ENCODE measurements at regions not wholly inside any gene's neighbourhood (a gene's known extent, or its start where the extent isn't known, plus 50 kb on each side); places are given as distances from the start of the nearest gene placed in this dataset.

- no peak for DNase-seq
Observed at GRCh38 chr10:25661632-25662031, 272.4 kb upstream of the MYO3A start.

GRCh38 chr10:25666276-25666675 is 267.8 kb upstream of the MYO3A start:
- no peak for DNase-seq

GRCh38 chr10:25675204-25675603 is 258.8 kb upstream of the MYO3A start:
- no peak for DNase-seq

- DNase-seq: no peak
Observed at GRCh38 chr10:25675615-25676014, 258.4 kb upstream of the MYO3A start.

GRCh38 chr10:25678220-25678619 is 255.8 kb upstream of the MYO3A start:
- DNase-seq: no peak

- DNase-seq: no peak
Observed at GRCh38 chr10:25678666-25679065, 255.4 kb upstream of the MYO3A start.

- DNase-seq: no peak
Observed at GRCh38 chr10:25682203-25682851, 251.7 kb upstream of the MYO3A start.

- no peak for DNase-seq
Observed at GRCh38 chr10:25683344-25683743, 250.7 kb upstream of the MYO3A start.

GRCh38 chr10:25687521-25687920 is 246.5 kb upstream of the MYO3A start:
- DNase-seq: no peak

GRCh38 chr10:25689346-25690100 is 244.5 kb upstream of the MYO3A start:
- DNase-seq: no peak

GRCh38 chr10:25692761-25693160 is 241.3 kb upstream of the MYO3A start:
- DNase-seq: no peak

- no peak for DNase-seq
Observed at GRCh38 chr10:25694206-25694933, 239.7 kb upstream of the MYO3A start.

- no peak for DNase-seq
Observed at GRCh38 chr10:25694971-25695370, 239.1 kb upstream of the MYO3A start.

GRCh38 chr10:25695586-25695985 is 238.4 kb upstream of the MYO3A start:
- DNase-seq: no peak

- DNase-seq: no peak
Observed at GRCh38 chr10:25696013-25696708, 237.9 kb upstream of the MYO3A start.

- DNase-seq: no peak
Observed at GRCh38 chr10:25697412-25697811, 236.6 kb upstream of the MYO3A start.

- no peak for DNase-seq
Observed at GRCh38 chr10:25698638-25699037, 235.4 kb upstream of the MYO3A start.

- no peak for DNase-seq
Observed at GRCh38 chr10:25699631-25700030, 234.4 kb upstream of the MYO3A start.

GRCh38 chr10:25701652-25702051 is 232.4 kb upstream of the MYO3A start:
- no peak for DNase-seq

- no peak for DNase-seq
Observed at GRCh38 chr10:25704622-25705021, 229.4 kb upstream of the MYO3A start.

GRCh38 chr10:25707572-25707971 is 226.5 kb upstream of the MYO3A start:
- no peak for DNase-seq

- no peak for DNase-seq
Observed at GRCh38 chr10:25707976-25708671, 225.9 kb upstream of the MYO3A start.

GRCh38 chr10:25713894-25714240 is 220.2 kb upstream of the MYO3A start:
- no peak for DNase-seq
